Stimulated activated CD4-positive, alpha-beta T cell treated with anti-CD3 and anti-CD28 coated beads, Interleukin-1b, Interleukin-23, amount 100 ng/mL, for 48 hours (primary cell): ENCODE measurements at regions not wholly inside any gene's neighbourhood (a gene's known extent, or its start where the extent isn't known, plus 50 kb on each side); places are given as distances from the start of the nearest gene placed in this dataset.
"Not testable (repeated sequence)": the region's sequence is repeated elsewhere in the genome, so short reads cannot be mapped to it uniquely, and the experiment has no call there.

Experiments used
- DNase-seq: peaks from one replicate; pipeline ENCODE4 v3.0.0-alpha.2; 2020

- no peak for DNase-seq
Observed at GRCh38 chr7:101744588-101744987, 72.8 kb upstream of the CUX1 start.

DNA sequence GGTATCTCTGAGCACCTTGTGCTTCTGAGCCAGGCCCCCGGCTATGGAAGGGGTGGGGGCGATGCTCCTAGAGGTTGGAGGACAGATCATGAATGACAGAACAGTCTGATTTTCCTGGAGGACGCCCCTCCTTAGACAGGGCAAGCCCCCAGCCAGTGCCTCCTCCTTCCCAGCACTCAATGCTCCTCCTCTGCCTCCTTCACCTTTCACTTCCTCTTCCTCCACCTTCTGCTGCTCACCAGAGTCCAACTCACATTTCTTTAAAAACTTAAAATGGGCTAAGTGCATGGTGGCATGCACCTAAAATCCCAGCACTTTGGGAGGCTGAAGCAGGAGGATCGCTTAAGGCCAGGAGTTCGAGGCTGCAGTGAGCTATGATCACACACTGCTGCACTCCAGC lies 71.1 kb upstream of the CUX1 start:
- DNase-seq = no peak

- DNase-seq = no peak
Observed at GRCh38 chr7:101747053-101747878, 70.2 kb upstream of the CUX1 start.

DNA sequence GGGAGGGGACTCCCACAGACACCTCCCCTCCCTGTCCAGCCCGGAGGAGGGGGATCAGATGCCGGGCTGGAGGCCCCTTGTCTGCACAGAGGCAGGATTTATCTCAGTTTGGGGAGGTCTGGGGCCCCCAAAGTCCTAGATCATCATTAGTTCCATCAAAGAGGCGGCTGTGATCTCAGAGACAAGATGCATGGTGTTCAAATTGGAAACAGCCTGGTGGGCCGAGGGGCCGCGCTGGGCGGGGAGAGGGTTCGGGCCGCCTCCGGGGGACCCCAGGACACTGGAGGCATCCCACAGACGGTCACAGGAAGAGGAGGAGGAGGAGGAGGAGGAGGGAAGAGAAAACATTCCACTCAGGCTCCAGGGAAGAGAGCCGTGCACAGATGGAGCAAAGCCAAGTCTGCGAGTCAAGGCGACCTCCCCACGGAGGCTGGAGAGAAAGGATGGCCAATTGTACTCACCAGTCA lies 69.5 kb upstream of the CUX1 start:
- no peak for DNase-seq

DNA sequence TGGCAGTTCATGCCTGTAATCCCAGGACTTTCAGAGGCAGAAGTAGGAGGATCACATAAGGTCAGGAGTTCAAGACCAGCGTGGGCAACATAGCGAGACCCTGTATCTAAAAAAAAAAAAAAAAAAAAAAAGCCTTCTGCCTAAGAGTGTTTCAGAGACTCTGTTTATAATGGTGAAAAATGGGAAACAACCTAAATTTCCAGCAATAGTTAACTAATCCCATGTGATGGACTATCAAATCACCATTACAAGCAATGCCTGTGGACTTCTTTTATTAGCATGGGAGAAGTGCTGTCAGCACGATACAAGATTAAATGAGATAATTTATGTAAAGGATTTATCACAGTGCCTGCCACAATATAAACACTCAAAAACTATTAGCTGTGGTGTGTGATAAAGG lies 67.5 kb upstream of the CUX1 start:
- DNase-seq = no peak

- DNase-seq = no peak
Observed at GRCh38 chr7:101753316-101753715, 64.1 kb upstream of the CUX1 start.

DNA sequence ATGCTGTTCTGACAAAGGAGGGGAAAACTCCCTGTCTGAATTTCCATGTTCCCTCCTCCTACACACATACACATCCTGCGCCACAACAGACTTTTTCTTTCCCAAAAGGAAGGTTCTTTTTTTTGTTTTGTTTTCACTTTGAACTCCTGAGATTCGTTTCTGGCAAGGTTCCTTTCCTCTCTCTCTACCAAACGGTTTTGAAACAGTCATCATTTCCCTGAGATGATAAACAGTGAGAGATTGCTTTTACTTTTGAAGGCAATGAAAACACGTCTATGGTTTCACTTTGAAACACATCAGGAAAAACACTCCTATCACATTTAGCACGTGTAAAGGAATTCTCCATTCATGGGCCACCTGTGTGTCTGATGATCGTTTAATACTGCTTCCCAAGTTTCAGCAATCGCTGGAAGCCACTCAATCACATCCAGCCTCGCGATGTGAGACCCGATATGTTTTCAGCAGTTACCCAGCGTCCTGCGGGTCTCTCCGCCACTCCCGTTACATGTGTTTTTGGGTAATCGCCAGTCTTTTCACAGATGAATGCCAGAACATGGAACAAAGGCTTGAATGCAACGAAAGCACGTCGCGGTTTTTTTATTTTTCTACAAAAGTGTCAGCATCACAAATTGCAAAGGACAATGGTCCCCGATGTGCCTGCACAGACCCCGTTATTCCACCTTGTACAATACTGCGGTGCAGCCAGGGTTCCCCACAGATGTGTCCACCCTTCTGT lies 62.8 kb upstream of the CUX1 start:
- DNase-seq = no peak

- DNase-seq = no peak
Observed at GRCh38 chr7:101757879-101758278, 59.5 kb upstream of the CUX1 start.

DNA sequence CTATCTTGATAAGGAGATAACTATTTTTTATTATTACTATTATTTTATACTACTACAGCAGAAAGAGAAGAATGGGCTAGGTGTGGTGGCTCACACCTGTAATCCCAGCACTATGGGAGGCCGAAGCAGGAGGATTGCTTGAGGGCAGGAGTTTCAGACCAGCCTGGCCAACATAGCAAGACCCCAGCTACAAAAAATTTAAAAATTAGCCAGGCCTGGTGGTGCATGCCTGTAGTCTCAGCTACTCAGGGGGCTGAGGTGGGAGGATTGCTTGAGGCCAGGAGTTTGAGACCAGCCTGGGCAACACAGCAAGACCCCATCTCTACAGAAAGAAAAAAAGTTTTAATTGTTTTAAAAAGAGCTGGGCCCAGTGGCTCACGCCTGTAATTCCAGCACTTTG lies 58.9 kb upstream of the CUX1 start:
- DNase-seq = not testable (repeated sequence)

- no peak for DNase-seq
Observed at GRCh38 chr7:101764221-101764620, 53.2 kb upstream of the CUX1 start.

GRCh38 chr7:101767544-101767943 lies 49.9 kb upstream of the CUX1 start:
- no peak for DNase-seq
